ENCODE measurements at regions not wholly inside any gene's neighbourhood (a gene's known extent, or its start where the extent isn't known, plus 50 kb on each side); places are given as distances from the start of the nearest gene placed in this dataset.

DNA sequence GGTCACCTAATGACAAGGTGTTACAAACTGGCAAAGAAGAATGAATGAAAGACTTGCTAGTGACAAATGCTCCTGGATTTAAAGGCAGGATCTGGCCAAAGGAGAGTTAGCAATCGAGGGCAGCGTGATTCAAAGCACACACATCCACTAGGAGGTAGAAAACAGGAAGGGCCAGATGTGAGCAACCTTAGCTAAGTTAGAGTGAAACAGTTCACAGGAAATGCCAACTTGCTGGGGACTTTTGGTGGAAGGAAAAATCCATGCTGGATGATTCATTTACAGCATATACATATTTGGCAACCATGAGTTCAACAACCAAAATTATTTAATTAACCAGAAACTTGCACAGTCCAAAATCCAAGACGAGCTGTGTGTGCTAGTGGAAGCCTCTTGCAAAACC is 276.9 kb downstream of the PTTG2 start:
- TF ChIP-seq SP1 (CRISPR knock-in tag; conservative IDR thresholded peaks at IDR 0.05) (no peak), CREM (CRISPR knock-in tag; IDR thresholded peaks at IDR 0.05) (no peak), ZNF138 (CRISPR knock-in tag; conservative IDR thresholded peaks at IDR 0.05) (no peak), JUN (CRISPR knock-in tag; IDR thresholded peaks at IDR 0.05) (no peak), IRF2 (CRISPR knock-in tag; IDR thresholded peaks at IDR 0.05; ENCODE audit: borderline replicate concordance, low read depth) (no peak), ZNF423 (CRISPR knock-in tag; IDR thresholded peaks at IDR 0.05) (no peak), ETV6 (CRISPR knock-in tag; IDR thresholded peaks at IDR 0.05) (no peak), ATF1 (CRISPR knock-in tag; IDR thresholded peaks at IDR 0.05) (no peak), FOXP1 (CRISPR knock-in tag; IDR thresholded peaks at IDR 0.05; ENCODE audit: borderline replicate concordance) (no peak)
- TF ChIP-seq, protein P1, sequence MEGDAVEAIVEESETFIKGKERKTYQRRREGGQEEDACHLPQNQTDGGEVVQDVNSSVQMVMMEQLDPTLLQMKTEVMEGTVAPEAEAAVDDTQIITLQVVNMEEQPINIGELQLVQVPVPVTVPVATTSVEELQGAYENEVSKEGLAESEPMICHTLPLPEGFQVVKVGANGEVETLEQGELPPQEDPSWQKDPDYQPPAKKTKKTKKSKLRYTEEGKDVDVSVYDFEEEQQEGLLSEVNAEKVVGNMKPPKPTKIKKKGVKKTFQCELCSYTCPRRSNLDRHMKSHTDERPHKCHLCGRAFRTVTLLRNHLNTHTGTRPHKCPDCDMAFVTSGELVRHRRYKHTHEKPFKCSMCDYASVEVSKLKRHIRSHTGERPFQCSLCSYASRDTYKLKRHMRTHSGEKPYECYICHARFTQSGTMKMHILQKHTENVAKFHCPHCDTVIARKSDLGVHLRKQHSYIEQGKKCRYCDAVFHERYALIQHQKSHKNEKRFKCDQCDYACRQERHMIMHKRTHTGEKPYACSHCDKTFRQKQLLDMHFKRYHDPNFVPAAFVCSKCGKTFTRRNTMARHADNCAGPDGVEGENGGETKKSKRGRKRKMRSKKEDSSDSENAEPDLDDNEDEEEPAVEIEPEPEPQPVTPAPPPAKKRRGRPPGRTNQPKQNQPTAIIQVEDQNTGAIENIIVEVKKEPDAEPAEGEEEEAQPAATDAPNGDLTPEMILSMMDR (IDR thresholded peaks at IDR 0.05) = no peak
